MM.1S (cell line): ENCODE measurements at regions not wholly inside any gene's neighbourhood (a gene's known extent, or its start where the extent isn't known, plus 50 kb on each side); places are given as distances from the start of the nearest gene placed in this dataset.

Experiments used
- DNase-seq: peaks from one replicate; pipeline ENCODE4 v3.0.0-alpha.2; 2015
- H2AFZ ChIP-seq: fragments of 300-600 bp; sonication (generic); 2 replicates; pipeline ENCODE4 v1.6.0; 2016; ENCODE audit warnings: antibody characterized with exemption, low read length
- H3F3A ChIP-seq: fragments of 300-600 bp; sonication (generic); 2 replicates; pipeline ENCODE4 v1.6.1; 2016; ENCODE audit warnings: mild to moderate bottlenecking, antibody characterized with exemption, low read length, moderate library complexity, mixed read lengths; ENCODE audit not compliant: insufficient read depth
- H3K27ac ChIP-seq: fragments of 300-600 bp; sonication (generic); 2 replicates; pipeline ENCODE4 v1.5.1; 2016; ENCODE audit warnings: mild to moderate bottlenecking, low read length
- H3K27me3 ChIP-seq: fragments of 300-600 bp; sonication (generic); replicated peaks from 2 replicates; pipeline ENCODE4 v1.6.0; 2016; ENCODE audit warnings: low read length; ENCODE audit not compliant: insufficient read depth
- H3K36me3 ChIP-seq: fragments of 300-600 bp; sonication (generic); replicated peaks from 2 replicates; pipeline ENCODE4 v1.6.1; 2016; ENCODE audit warnings: mild to moderate bottlenecking, low read length, mixed read lengths; ENCODE audit not compliant: insufficient read depth
- H3K4me1 ChIP-seq: fragments of 300-600 bp; sonication (generic); 2 replicates; pipeline ENCODE4 v1.6.1; 2016; ENCODE audit warnings: low read length, mixed read lengths
- H3K4me2 ChIP-seq: fragments of 300-600 bp; sonication (generic); 2 replicates; pipeline ENCODE4 v1.6.0; 2016; ENCODE audit warnings: low read depth, low read length
- H3K4me3 ChIP-seq: fragments of 300-600 bp; sonication (generic); 2 replicates; pipeline ENCODE4 v1.5.1; 2016; ENCODE audit warnings: low read length, mixed read lengths
- H3K79me2 ChIP-seq: fragments of 300-600 bp; sonication (generic); 2 replicates; pipeline ENCODE4 v1.6.1; 2016; ENCODE audit warnings: mixed run types, low read length, mixed read lengths
- H3K9ac ChIP-seq: fragments of 300-600 bp; sonication (generic); 2 replicates; pipeline ENCODE4 v1.6.1; 2016; ENCODE audit warnings: low read length, mixed read lengths
- H3K9me2 ChIP-seq: fragments of 300-600 bp; sonication (generic); replicated peaks from 2 replicates; pipeline ENCODE4 v1.6.1; 2016; ENCODE audit warnings: mild to moderate bottlenecking, low read length, mixed read lengths; ENCODE audit not compliant: insufficient read depth
- H3K9me3 ChIP-seq: fragments of 300-600 bp; sonication (generic); replicated peaks from 2 replicates; pipeline ENCODE4 v1.6.1; 2016; ENCODE audit warnings: mild to moderate bottlenecking, low read length, mixed read lengths; ENCODE audit not compliant: insufficient read depth
- H4K20me1 ChIP-seq: fragments of 300-600 bp; sonication (generic); 2 replicates; pipeline ENCODE4 v1.6.1; 2016; ENCODE audit warnings: mild to moderate bottlenecking, low read length, moderate library complexity, mixed read lengths; ENCODE audit not compliant: insufficient read depth
- CTCF ChIP-seq: fragments of 300-600 bp; sonication (generic); IDR thresholded peaks from 2 replicates; pipeline ENCODE4 v1.5.1; 2016; ENCODE audit warnings: antibody characterized with exemption, low read length, mixed read lengths
- EZH2 ChIP-seq: fragments of 300-600 bp; sonication (generic); optimal IDR thresholded peaks from 2 replicates; pipeline ENCODE3; 2017; ENCODE audit warnings: low read depth, mild to moderate bottlenecking, antibody characterized with exemption, low read length, mixed read lengths
- EZH2phosphoT487 ChIP-seq: fragments of 300-600 bp; sonication (generic); IDR thresholded peaks from 2 replicates; pipeline ENCODE4 v1.6.1; 2018; ENCODE audit warnings: antibody characterized with exemption, low read length

DNA sequence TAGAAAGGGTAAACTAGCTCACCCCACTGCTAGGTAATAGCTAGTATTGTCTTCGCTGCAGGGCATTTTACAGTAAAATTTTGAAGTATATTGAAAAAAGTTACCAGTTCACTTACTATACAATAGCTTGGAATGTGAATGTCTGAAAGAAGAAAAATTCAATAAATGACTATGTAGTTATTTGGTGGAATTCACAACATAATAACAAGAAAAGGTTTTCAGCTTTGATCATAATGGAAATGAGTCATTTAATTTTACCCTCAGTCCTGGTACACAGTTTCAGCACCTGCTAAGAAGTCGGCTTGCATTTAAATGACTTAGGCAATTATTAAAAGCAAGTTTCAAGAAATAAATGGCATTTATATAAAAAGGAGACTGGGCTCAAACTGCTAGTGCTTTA lies 90.4 kb downstream of the NUP35 start:
- no peaks in the 10 kb centered on the region for H3K36me3 ChIP-seq
- H3K9ac ChIP-seq: no peak overlapping the region
- no peak overlapping the region for H3K4me2 ChIP-seq
- no peak overlapping the region for H3K27ac ChIP-seq
- H3K79me2 ChIP-seq: no peaks in the 10 kb centered on the region
- TF ChIP-seq CTCF (no peak), EZH2phosphoT487 (no peak), EZH2 (no peak)
- H3K9me3 ChIP-seq: no peaks in the 10 kb centered on the region
- H3F3A ChIP-seq: no peaks in the 10 kb centered on the region
- H3K4me1 ChIP-seq: peaks cover 10% of the 10 kb centered on the region
- H4K20me1 ChIP-seq: no peaks in the 10 kb centered on the region
- H2AFZ ChIP-seq: no peak overlapping the region
- H3K9me2 ChIP-seq: no peaks in the 10 kb centered on the region
- DNase-seq: no peak
- no peak overlapping the region for H3K4me3 ChIP-seq
- H3K27me3 ChIP-seq: no peaks in the 10 kb centered on the region

GRCh38 chr2:183215917-183216316 lies 91.7 kb downstream of the NUP35 start:
- no peaks in the 10 kb centered on the region for H3F3A ChIP-seq
- no peak overlapping the region for H3K4me2 ChIP-seq
- H3K9me2 ChIP-seq: no peaks in the 10 kb centered on the region
- no peaks in the 10 kb centered on the region for H4K20me1 ChIP-seq
- no peak overlapping the region for H3K27ac ChIP-seq
- no peaks in the 10 kb centered on the region for H3K79me2 ChIP-seq
- no peaks in the 10 kb centered on the region for H3K9me3 ChIP-seq
- no peak overlapping the region for H3K4me3 ChIP-seq
- H2AFZ ChIP-seq: no peak overlapping the region
- no peak for TF ChIP-seq EZH2
- no peak for TF ChIP-seq EZH2phosphoT487
- TF ChIP-seq CTCF: no peak
- no peak for DNase-seq
- no peaks in the 10 kb centered on the region for H3K36me3 ChIP-seq
- peaks cover 10% of the 10 kb centered on the region for H3K4me1 ChIP-seq
- no peaks in the 10 kb centered on the region for H3K27me3 ChIP-seq
- no peak overlapping the region for H3K9ac ChIP-seq

GRCh38 chr2:183219888-183220287 lies 95.6 kb downstream of the NUP35 start:
- H3K36me3 ChIP-seq: no peaks in the 10 kb centered on the region
- no peaks in the 10 kb centered on the region for H3K4me1 ChIP-seq
- no peaks in the 10 kb centered on the region for H3K9me2 ChIP-seq
- TF ChIP-seq EZH2 (no peak), EZH2phosphoT487 (no peak), CTCF (no peak)
- H3K79me2 ChIP-seq: no peaks in the 10 kb centered on the region
- H4K20me1 ChIP-seq: no peaks in the 10 kb centered on the region
- H3K9ac ChIP-seq: no peak overlapping the region
- no peak overlapping the region for H2AFZ ChIP-seq
- no peaks in the 10 kb centered on the region for H3K27me3 ChIP-seq
- H3F3A ChIP-seq: no peaks in the 10 kb centered on the region
- no peak overlapping the region for H3K4me3 ChIP-seq
- DNase-seq: no peak
- H3K27ac ChIP-seq: no peak overlapping the region
- H3K9me3 ChIP-seq: no peaks in the 10 kb centered on the region
- H3K4me2 ChIP-seq: no peak overlapping the region
